HG02759 (cell line): ENCODE measurements at regions not wholly inside any gene's neighbourhood (a gene's known extent, or its start where the extent isn't known, plus 50 kb on each side); places are given as distances from the start of the nearest gene placed in this dataset.
"Not testable (repeated sequence)": the region's sequence is repeated elsewhere in the genome, so short reads cannot be mapped to it uniquely, and the experiment has no call there.

Experiments used
- ATAC-seq: cut with Tn5 transposase; IDR thresholded peaks from one replicate; pipeline ENCODE4 v1.9.1; 2021; ENCODE audit warnings: mild to moderate bottlenecking, moderate library complexity; ENCODE audit not compliant: unreplicated experiment

GRCh38 chr15:20348291-20348899 lies 193.2 kb downstream of the GOLGA6L6 start:
- no peak for ATAC-seq

- no peak for ATAC-seq
Observed at GRCh38 chr15:20346082-20346805, 195.4 kb downstream of the GOLGA6L6 start.

DNA sequence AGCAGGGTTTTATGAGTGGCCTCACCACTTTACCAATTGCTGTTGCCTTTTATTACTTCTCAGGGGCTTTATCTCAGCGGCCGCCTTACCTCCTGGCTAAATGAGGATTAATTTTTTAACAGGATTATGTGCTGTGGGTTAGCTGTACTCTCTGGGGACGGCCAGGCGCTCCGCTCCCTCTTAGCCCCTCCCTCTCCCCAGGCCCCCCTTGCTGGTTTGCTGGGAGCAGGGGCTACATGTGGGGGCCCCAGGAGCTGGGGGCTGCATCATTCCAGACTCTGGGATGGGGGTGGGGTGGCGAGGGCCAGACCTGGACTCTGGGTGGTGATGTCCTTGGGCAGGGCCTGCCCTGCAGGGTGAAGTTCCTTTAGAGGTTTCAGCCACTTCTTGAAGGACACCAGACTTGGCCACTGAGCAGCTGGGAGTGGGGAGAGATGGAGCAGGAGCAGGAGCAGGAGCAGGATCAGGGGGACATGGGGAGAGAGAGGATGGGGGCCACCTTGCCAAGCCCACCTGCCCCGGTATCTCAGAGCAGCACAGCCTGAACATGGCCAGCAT lies 196.1 kb downstream of the GOLGA6L6 start:
- ATAC-seq, result no peak

- ATAC-seq, result no peak
Observed at GRCh38 chr15:20344601-20345400, 196.8 kb downstream of the GOLGA6L6 start.

- ATAC-seq, result not testable (repeated sequence)
Observed at GRCh38 chr15:20343395-20344211, 198.0 kb downstream of the GOLGA6L6 start.

DNA sequence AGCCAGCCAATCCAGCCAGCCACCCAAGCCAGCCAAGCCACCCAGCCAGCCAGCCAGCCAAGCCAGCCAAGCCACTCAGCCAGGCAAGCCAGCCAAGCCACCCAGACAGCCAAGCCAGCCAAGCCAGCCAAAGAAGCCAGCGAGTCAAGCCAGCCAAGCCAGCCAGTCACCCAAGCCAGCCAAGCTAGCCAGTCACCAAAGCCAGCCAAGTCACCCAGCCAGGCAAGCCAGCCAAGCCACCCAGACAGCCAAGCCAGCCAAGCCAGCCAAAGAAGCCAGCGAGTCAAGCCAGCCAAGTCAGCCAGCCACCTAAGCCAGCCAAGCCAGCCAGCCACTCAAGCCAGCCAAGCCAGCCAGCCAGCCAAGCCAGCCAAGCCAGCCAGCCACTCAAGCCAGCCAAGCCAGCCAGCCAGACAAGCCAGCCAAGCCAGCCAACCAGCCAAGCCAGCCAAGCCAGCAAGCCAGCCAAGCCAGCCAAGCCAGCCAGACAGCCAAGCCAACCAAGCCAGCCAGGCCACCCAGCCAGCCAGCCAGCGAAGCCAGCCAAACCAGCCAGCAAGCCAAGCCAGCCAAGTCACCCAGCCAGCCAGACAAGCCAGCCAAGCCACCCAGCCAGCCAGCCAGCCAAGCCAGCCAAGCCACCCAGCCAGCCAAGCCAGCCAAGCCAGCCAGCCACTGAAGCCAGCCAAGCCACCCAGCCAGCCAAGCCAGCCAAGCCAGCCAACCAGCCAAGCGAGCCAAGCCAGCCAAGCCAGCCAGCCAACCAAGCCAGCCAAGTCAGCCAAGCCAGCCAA lies 198.8 kb downstream of the GOLGA6L6 start:
- not testable (repeated sequence) for ATAC-seq

GRCh38 chr15:20341901-20342600 lies 199.5 kb downstream of the GOLGA6L6 start:
- no peak for ATAC-seq

- no peak for ATAC-seq
Observed at GRCh38 chr15:20340931-20341661, 200.5 kb downstream of the GOLGA6L6 start.

DNA sequence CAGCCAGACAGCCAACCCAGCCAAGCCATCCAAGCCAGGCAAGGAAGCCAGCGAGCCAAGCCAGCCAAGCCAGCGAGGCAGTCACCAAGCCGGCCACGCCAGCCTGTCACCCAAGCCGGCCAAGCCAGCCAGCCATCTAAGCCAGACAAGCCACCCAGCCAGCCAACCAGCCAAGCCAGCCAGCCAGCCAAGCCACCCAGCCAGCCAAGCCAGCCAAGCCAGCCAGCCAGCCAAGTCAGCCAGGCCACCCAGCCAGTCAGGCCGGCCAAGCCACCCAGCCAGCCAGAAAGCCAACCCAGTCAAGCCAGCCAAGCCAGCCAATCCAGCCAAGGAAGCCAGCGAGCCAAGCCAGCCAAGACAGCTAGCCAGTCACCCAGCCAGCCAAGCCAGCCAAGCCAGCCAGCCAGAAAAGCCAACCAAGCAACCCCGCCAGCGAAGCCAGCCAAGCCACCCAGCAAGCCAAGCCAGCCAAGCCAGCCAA lies 201.2 kb downstream of the GOLGA6L6 start:
- no peak for ATAC-seq

DNA sequence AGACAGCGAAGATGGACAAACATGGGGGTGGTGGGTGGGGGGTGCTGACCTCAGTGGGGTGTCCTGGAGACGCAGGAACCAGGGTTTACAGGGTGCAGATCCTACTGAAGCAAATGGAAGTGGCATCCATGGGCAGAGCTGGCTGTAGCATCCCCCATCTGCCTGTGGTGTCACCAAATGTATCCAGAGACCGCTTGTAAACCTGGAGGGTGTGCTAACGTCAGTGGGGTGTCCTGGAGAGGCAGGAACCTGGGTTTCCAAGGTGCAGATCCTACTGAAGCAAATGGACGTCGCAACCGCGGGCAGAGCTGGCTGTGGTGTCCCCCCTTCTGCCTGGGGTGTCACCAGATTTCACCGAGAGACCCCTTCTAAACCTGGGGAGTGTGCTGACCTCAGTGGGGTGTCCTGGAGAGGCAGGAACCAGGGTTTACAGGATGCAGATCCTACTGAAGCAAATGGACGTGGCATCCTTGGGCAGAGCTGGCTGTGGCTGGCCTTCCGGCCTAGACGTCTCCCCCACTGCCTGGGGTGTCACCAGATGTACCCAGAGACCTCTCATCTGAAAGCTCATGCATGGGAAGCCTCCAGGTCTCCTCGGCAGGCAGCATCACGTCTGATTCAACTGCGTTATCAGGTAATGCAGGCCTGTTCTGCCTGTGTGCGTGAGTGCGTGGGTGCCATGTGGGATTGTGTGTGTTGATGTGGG lies 202.4 kb downstream of the GOLGA6L6 start:
- not testable (repeated sequence) for ATAC-seq

DNA sequence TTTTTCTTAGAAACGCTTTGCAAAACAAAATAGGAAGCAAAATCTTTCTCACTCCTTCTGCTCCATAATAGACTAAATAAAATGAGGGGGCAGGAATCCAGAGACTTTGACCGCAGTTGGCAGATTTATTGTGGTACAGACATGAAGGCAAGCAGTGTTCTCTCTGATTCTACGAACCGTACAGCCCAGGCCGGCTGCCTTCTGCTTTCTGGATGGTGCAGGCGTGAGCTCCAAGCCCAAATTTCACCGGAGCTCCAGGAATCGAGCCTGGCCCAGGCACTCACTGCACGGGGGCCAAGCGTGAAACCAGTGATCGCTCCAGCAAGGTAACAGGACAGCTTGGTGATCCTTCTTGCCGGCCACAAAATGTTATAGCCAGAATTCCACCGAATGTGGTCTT lies 202.9 kb downstream of the GOLGA6L6 start:
- not testable (repeated sequence) for ATAC-seq

DNA sequence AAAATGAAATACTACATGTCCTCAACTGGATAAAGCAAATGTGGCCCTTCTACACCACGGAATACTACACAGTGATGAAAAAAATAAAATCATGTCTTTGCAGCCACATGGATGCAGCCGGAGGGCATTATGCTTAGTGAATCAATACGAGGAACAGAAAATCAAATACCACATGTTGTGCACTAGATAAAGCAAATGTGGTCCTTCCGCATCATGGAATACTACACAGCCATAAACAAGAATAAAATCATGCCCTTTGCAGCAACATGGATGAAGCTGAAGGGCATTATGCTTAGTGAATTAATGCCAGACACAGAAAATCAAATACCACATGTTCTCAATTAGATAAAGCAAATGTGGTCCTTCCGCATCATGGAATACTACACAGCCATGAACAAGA lies 204.4 kb downstream of the GOLGA6L6 start:
- ATAC-seq, result not testable (repeated sequence)

DNA sequence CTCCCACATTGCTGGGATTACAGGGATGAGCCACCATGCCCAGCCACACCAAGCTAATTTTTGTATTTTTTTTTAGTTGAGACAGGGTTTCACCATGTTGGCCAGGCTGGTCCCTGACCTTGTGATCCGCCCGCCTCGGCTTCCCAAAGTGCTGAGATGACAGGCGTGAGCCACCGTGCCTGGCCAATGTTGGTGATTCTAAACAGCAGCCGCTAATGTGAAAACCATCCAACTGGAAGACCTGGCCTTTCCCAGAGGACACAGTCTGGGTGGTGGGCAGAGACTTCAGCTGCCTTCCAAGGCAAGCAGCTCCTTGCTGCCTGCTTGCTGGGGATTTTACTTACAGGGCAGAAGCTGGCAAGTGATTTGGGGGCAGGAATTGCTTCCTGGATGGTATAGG lies 207.1 kb downstream of the GOLGA6L6 start:
- ATAC-seq, result not testable (repeated sequence)

GRCh38 chr15:20325751-20326150 lies 215.8 kb downstream of the GOLGA6L6 start:
- not testable (repeated sequence) for ATAC-seq

- not testable (repeated sequence) for ATAC-seq
Observed at GRCh38 chr15:20317132-20317531, 224.5 kb downstream of the GOLGA6L6 start.

DNA sequence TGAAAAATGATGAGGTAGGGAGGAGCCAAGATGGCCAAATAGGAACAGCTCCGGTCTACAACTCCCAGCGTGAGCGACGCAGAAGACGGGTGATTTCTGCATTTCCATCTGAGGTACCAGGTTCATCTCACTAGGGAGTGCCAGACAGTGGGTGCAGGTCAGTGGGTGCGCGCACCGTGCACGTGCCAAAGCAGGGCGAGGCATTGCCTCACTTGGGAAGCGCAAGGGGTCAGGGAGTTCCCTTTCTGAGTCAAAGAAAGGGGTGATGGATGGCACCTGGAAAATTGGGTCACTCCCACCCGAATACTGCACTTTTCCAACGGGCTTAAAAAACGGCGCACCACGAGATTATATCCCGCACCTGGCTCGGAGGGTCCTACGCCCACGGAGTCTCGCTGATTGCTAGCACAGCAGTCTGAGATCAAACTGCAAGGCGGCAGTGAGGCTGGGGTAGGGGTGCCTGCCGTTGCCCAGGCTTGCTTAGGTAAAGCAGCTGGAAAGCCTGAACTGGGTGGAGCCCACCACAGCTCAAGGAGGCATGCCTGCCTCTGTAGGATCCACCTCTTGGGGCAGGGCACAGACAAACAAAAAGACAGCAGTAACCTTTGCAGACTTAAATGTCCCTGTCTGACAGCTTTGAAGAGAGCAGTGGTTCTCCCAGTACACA lies 230.5 kb downstream of the GOLGA6L6 start:
- not testable (repeated sequence) for ATAC-seq

- ATAC-seq, result no peak
Observed at GRCh38 chr15:20310603-20311002, 231.0 kb downstream of the GOLGA6L6 start.
